K562 (cell line): ENCODE measurements at regions not wholly inside any gene's neighbourhood (a gene's known extent, or its start where the extent isn't known, plus 50 kb on each side); places are given as distances from the start of the nearest gene placed in this dataset.

Experiments
- ATAC-seq: fragments of 200-7000 bp; cut with Tn5 transposase; 3 replicates; pipeline ENCODE4 v1.9.1; 2020; ENCODE audit warnings: moderate library complexity
- BruUV-seq: library from RNA; stranded (reverse); fragments of 400-500 nt; replicated peaks from 2 replicates; lab custom pipeline; 2021; lab: Mats Ljungman, UMichigan
- CTCF ChIA-PET: fragments of 300-600 bp; formaldehyde crosslinking; extraction: SDS; loops from one replicate; lab custom pipeline; 2021; ENCODE audit warnings: low intra/inter-chr PET ratio; lab: Yijun Ruan, JAX
- POLR2A ChIA-PET: fragments of 300-600, 350-650 bp; sonication (Branson Sonifier 250); formaldehyde crosslinking; extraction: SDS; loops from one replicate; lab custom pipeline; 2021; ENCODE audit warnings: antibody characterized with exemption, inconsistent platforms; lab: Yijun Ruan, JAX
- DNase-seq, 4 experiments: peaks; one replicate each; pipeline versions ENCODE4 v3.0.0 to v3.0.0-alpha.2; 2011 to 2018; ENCODE audit warnings: low spot score in 3 of 4, mixed read lengths in 3 of 4; ENCODE audit errors: extremely low read depth in 1 of 4
- FAIRE-seq: peaks from 2 replicates; lab custom pipeline; 2011; peaks lifted over from hg19 to GRCh38; lab: Jason Lieb, UNC
- H2AFZ ChIP-seq: 2 replicates; pipeline ENCODE4 v1.6.0; 2011; ENCODE audit warnings: low read depth, low read length, control low read depth, inconsistent platforms
- H3K27ac ChIP-seq: fragments of 200-600 bp; 3 replicates; pipeline ENCODE4 v1.8.0; 2011; ENCODE audit warnings: low read depth, mild to moderate bottlenecking, control low read depth, inconsistent platforms, low read length, moderate library complexity, mixed read lengths; ENCODE audit errors: extremely low read depth
- H3K27me3 ChIP-seq, 2 experiments: fragments of 300-600 bp in 1 of 2; 2 replicates in 1 of 2; 3 replicates in 1 of 2; pipeline versions ENCODE4 v1.6.0 to v1.8.0; 2011; ENCODE audit warnings: inconsistent platforms in 2 of 2, low read length in 2 of 2, mild to moderate bottlenecking in 1 of 2, mixed read lengths in 1 of 2, moderate library complexity in 1 of 2; ENCODE audit not compliant: control insufficient read depth in 2 of 2, insufficient read depth in 2 of 2
- H3K36me3 ChIP-seq: fragments of 300-600 bp; 3 replicates; pipeline ENCODE4 v1.8.0; 2011; ENCODE audit warnings: mild to moderate bottlenecking, low read length, inconsistent platforms; ENCODE audit not compliant: control insufficient read depth, insufficient read depth
- H3K4me1 ChIP-seq, 2 experiments: fragments of 200-600 bp in 1 of 2; replicated peaks in 1 of 2; 2 replicates in 1 of 2; 3 replicates in 1 of 2; pipeline versions ENCODE4 v1.5.1 to v1.8.0; 2011; ENCODE audit warnings: inconsistent platforms in 2 of 2, low read length in 2 of 2, mild to moderate bottlenecking in 1 of 2, mixed read lengths in 1 of 2, moderate library complexity in 1 of 2; ENCODE audit not compliant: control insufficient read depth in 2 of 2, insufficient read depth in 2 of 2
- H3K4me2 ChIP-seq: 2 replicates; pipeline ENCODE4 v1.6.1; 2011; ENCODE audit warnings: low read length, control low read depth, inconsistent platforms, mixed read lengths; ENCODE audit not compliant: insufficient read depth
- H3K4me3 ChIP-seq: fragments of 200-600 bp; sonication (generic), shearing (Covaris generic); 2 replicates; pipeline ENCODE4 v1.5.1; 2016; ENCODE audit warnings: control low read depth, inconsistent platforms
- H3K79me2 ChIP-seq: fragments of 200-600 bp; 3 replicates; pipeline ENCODE4 v1.8.0; 2011; ENCODE audit warnings: low read length, inconsistent platforms; ENCODE audit not compliant: control insufficient read depth, insufficient read depth
- H3K9ac ChIP-seq, 2 experiments: 2 replicates each; pipeline versions ENCODE4 v1.6.0 to v1.6.1; 2011; ENCODE audit warnings: low read depth in 2 of 2, low read length in 2 of 2, control low read depth in 1 of 2, inconsistent platforms in 1 of 2, mild to moderate bottlenecking in 1 of 2, mixed read lengths in 1 of 2; ENCODE audit not compliant: insufficient read depth in 1 of 2
- H3K9me1 ChIP-seq: one replicate; pipeline ENCODE4 v1.6.0; 2011; ENCODE audit warnings: inconsistent platforms, mild to moderate bottlenecking, low read length, moderate library complexity; ENCODE audit not compliant: control insufficient read depth, insufficient read depth
- H3K9me3 ChIP-seq: replicated peaks from 2 replicates; pipeline ENCODE4 v1.5.1; 2011; ENCODE audit warnings: low read depth, low read length, inconsistent platforms; ENCODE audit not compliant: control insufficient read depth, insufficient read depth
- H4K20me1 ChIP-seq: replicated peaks from 2 replicates; pipeline ENCODE4 v1.6.1; 2011; ENCODE audit warnings: low read length, inconsistent platforms, mixed read lengths; ENCODE audit not compliant: control insufficient read depth, insufficient read depth
- ADNP ChIP-seq: fragments of 200-800 bp; sonication (Bioruptor generic); IDR thresholded peaks from 2 replicates; pipeline ENCODE4 v1.6.1; 2016; ENCODE audit warnings: missing genetic modification characterization, missing compliant biosample characterization
- ASH1L ChIP-seq: fragments of 450-650 bp; IDR thresholded peaks from 2 replicates; pipeline ENCODE4 v1.6.1; 2018; ENCODE audit warnings: borderline replicate concordance, mild to moderate bottlenecking, low read depth; ENCODE audit not compliant: partially characterized antibody
- CBX5 ChIP-seq: IDR thresholded peaks from 2 replicates; pipeline ENCODE4 v1.6.1; 2014; ENCODE audit warnings: low read depth, borderline replicate concordance
- CBX8 ChIP-seq: fragments of 200-600 bp; sonication (generic); IDR thresholded peaks from 2 replicates; pipeline ENCODE4 v1.6.1; 2012; ENCODE audit warnings: borderline replicate concordance, mixed run types, low read depth, mild to moderate bottlenecking, moderate library complexity, mixed read lengths, low read length, control low read depth, inconsistent platforms; ENCODE audit not compliant: poor library complexity, severe bottlenecking; ENCODE audit errors: extremely low read depth
- EHMT2 ChIP-seq: fragments of 450-650 bp; IDR thresholded peaks from 2 replicates; pipeline ENCODE4 v1.6.1; 2018; ENCODE audit warnings: antibody characterized with exemption
- FUS ChIP-seq: fragments of 200-400 bp; formaldehyde crosslinking; optimal IDR thresholded peaks from 2 replicates; pipeline ENCODE3; 2017; ENCODE audit warnings: low read depth, low read length
- HMG20A ChIP-seq: fragments of 450-650 bp; formaldehyde crosslinking; conservative IDR thresholded peaks from 2 replicates; pipeline ENCODE4 v1.4.0; 2020; ENCODE audit warnings: mild to moderate bottlenecking, mixed read lengths
- POLR2H ChIP-seq: IDR thresholded peaks from 2 replicates; pipeline ENCODE4 v1.6.1; 2016; ENCODE audit warnings: missing genetic modification characterization, low read depth, mild to moderate bottlenecking, control low read depth, missing compliant biosample characterization, moderate library complexity
- RNF2 ChIP-seq: sonication (generic); IDR thresholded peaks from 2 replicates; pipeline ENCODE4 v1.6.1; 2016
- SIX5 ChIP-seq, 2 experiments: IDR thresholded peaks; 2 replicates each; pipeline ENCODE4 v1.6.1; 2011; ENCODE audit warnings: low read length in 2 of 2, borderline replicate concordance in 1 of 2, low read depth in 1 of 2, mild to moderate bottlenecking in 1 of 2, moderate library complexity in 1 of 2; ENCODE audit not compliant: insufficient read depth in 1 of 2
- SMARCB1 ChIP-seq: IDR thresholded peaks from 2 replicates; pipeline ENCODE4 v1.6.1; 2011; ENCODE audit warnings: improper control_type of control experiment, low read depth; ENCODE audit not compliant: insufficient read length
- TBP ChIP-seq: optimal IDR thresholded peaks from 2 replicates; pipeline ENCODE3; 2011; ENCODE audit warnings: low read depth, low read length, improper control_type of control experiment
- XRCC3 ChIP-seq: fragments of 450-650 bp; IDR thresholded peaks from 2 replicates; pipeline ENCODE4 v1.6.1; 2017; ENCODE audit warnings: mild to moderate bottlenecking, moderate library complexity
- ZBTB8A ChIP-seq: fragments of 450-650 bp; IDR thresholded peaks from 2 replicates; pipeline ENCODE4 v1.6.1; 2018; ENCODE audit warnings: mild to moderate bottlenecking, moderate library complexity; ENCODE audit not compliant: partially characterized antibody
- ZNF146 ChIP-seq: IDR thresholded peaks from one replicate; pipeline ENCODE4 v1.6.1; 2018; ENCODE audit warnings: missing compliant biosample characterization; ENCODE audit not compliant: unreplicated experiment
- WGBS: fragments of 100-300 bp; shearing (Covaris generic); methylation state at CpG from one replicate; pipeline ENCODE4 v1.1.6; 2016; ENCODE audit warnings: low coverage, mixed read lengths; ENCODE audit not compliant: insufficient coverage; ENCODE audit errors: missing lambda C conversion rate; 5-methylcytosine and 5-hydroxymethylcytosine counted together
- in situ Hi-C: fragments of 300-500 bp; cut with MboI; formaldehyde crosslinking; loops from 4 replicates; pipeline ENCODE4 v1.15.0; 2018; ENCODE audit warnings: inconsistent platforms, mixed read lengths
- intact Hi-C: fragments of 100-400 bp; cut with micrococcal nuclease; formaldehyde crosslinking; loops from 2 replicates; pipeline ENCODE4 v1.14.2; 2022
- TF ChIP-seq, protein P1 (sequence below): sonication (generic); formaldehyde crosslinking; IDR thresholded peaks from 2 replicates; pipeline ENCODE4 v1.5.0; 2020; ENCODE audit warnings: missing genetic modification reagents
- TF ChIP-seq, protein P2 (sequence below): sonication (generic); formaldehyde crosslinking; IDR thresholded peaks from 2 replicates; pipeline ENCODE4 v1.9.0; 2022; ENCODE audit warnings: mild to moderate bottlenecking, missing genetic modification reagents
- TF ChIP-seq, protein P3 (sequence below): sonication (generic); formaldehyde crosslinking; IDR thresholded peaks from 2 replicates; pipeline ENCODE4 v1.8.1; 2023; ENCODE audit warnings: missing genetic modification reagents, mild to moderate bottlenecking, borderline replicate concordance

GRCh38 chr9:118635416-118635815, 733.8 kb downstream of the BRINP1 start:
- H2AFZ ChIP-seq: no peak overlapping the region
- DNase-seq (no peak), ATAC-seq (no peak), FAIRE-seq (no peak)
- H3K9me3 ChIP-seq: no peaks in the 10 kb centered on the region
- no peaks in the 10 kb centered on the region for H3K4me1 ChIP-seq
- H3K4me2 ChIP-seq: no peak overlapping the region
- BruUV-seq: no TSS peak
- CTCF ChIA-PET: no interaction called here
- H3K9me1 ChIP-seq: no peaks in the 10 kb centered on the region
- H3K36me3 ChIP-seq: no peaks in the 10 kb centered on the region
- no peaks in the 10 kb centered on the region for H3K79me2 ChIP-seq
- no peak overlapping the region for H3K27ac ChIP-seq
- in situ Hi-C loops (no loop called here), intact Hi-C loops (no loop called here)
- H4K20me1 ChIP-seq: no peaks in the 10 kb centered on the region
- H3K27me3 ChIP-seq: no peaks in the 10 kb centered on the region
- H3K4me3 ChIP-seq: no peak overlapping the region
- POLR2A ChIA-PET: no interaction called here
- no peak overlapping the region for H3K9ac ChIP-seq
- 3% methylated on average over 3 of the region's 3 CpGs for WGBS
- TF ChIP-seq EHMT2 (no peak), RNF2 (no peak), ASH1L (no peak), ADNP (no peak), SIX5 (IDR thresholded peaks at IDR 0.05; ENCODE audit: borderline replicate concordance in 1 of 2, insufficient read depth in 1 of 2, low read depth in 1 of 2, low read length in 2 of 2) (no peak), CBX5 (no peak), ZBTB8A (no peak), POLR2H (tag) (no peak), XRCC3 (no peak), HMG20A (CRISPR knock-in tag) (no peak), ZNF146 (CRISPR knock-in tag) (no peak), FUS (no peak), SMARCB1 (no peak), TBP (no peak), CBX8 (no peak)
- TF ChIP-seq, protein P1, sequence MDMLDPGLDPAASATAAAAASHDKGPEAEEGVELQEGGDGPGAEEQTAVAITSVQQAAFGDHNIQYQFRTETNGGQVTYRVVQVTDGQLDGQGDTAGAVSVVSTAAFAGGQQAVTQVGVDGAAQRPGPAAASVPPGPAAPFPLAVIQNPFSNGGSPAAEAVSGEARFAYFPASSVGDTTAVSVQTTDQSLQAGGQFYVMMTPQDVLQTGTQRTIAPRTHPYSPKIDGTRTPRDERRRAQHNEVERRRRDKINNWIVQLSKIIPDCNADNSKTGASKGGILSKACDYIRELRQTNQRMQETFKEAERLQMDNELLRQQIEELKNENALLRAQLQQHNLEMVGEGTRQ (CRISPR knock-in tag): no peak
- TF ChIP-seq, protein P2, sequence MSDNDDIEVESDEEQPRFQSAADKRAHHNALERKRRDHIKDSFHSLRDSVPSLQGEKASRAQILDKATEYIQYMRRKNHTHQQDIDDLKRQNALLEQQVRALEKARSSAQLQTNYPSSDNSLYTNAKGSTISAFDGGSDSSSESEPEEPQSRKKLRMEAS (CRISPR knock-in tag): no peak
- TF ChIP-seq, protein P3, sequence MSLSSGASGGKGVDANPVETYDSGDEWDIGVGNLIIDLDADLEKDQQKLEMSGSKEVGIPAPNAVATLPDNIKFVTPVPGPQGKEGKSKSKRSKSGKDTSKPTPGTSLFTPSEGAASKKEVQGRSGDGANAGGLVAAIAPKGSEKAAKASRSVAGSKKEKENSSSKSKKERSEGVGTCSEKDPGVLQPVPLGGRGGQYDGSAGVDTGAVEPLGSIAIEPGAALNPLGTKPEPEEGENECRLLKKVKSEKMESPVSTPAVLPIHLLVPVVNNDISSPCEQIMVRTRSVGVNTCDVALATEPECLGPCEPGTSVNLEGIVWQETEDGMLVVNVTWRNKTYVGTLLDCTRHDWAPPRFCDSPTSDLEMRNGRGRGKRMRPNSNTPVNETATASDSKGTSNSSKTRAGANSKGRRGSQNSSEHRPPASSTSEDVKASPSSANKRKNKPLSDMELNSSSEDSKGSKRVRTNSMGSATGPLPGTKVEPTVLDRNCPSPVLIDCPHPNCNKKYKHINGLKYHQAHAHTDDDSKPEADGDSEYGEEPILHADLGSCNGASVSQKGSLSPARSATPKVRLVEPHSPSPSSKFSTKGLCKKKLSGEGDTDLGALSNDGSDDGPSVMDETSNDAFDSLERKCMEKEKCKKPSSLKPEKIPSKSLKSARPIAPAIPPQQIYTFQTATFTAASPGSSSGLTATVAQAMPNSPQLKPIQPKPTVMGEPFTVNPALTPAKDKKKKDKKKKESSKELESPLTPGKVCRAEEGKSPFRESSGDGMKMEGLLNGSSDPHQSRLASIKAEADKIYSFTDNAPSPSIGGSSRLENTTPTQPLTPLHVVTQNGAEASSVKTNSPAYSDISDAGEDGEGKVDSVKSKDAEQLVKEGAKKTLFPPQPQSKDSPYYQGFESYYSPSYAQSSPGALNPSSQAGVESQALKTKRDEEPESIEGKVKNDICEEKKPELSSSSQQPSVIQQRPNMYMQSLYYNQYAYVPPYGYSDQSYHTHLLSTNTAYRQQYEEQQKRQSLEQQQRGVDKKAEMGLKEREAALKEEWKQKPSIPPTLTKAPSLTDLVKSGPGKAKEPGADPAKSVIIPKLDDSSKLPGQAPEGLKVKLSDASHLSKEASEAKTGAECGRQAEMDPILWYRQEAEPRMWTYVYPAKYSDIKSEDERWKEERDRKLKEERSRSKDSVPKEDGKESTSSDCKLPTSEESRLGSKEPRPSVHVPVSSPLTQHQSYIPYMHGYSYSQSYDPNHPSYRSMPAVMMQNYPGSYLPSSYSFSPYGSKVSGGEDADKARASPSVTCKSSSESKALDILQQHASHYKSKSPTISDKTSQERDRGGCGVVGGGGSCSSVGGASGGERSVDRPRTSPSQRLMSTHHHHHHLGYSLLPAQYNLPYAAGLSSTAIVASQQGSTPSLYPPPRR (CRISPR knock-in tag): no peak
